OCI-LY7 (cell line): ENCODE measurements at regions not wholly inside any gene's neighbourhood (a gene's known extent, or its start where the extent isn't known, plus 50 kb on each side); places are given as distances from the start of the nearest gene placed in this dataset.

ENCODE experiments used
- BruUV-seq: library from RNA; stranded (reverse); fragments of 400-500 nt; replicated peaks from 2 replicates; lab custom pipeline; 2021; lab: Mats Ljungman, UMichigan
- CTCF ChIA-PET: fragments of 300-600 bp; sonication (Branson Sonifier 250); formaldehyde crosslinking; loops from one replicate; lab custom pipeline; 2022; ENCODE audit warnings: antibody characterized with exemption; ENCODE audit not compliant: unreplicated experiment; lab: Charles Lee
- POLR2A ChIA-PET: fragments of 300-600 bp; sonication (Branson Sonifier 250); formaldehyde crosslinking; loops from one replicate; lab custom pipeline; 2022; ENCODE audit warnings: antibody characterized with exemption; lab: Charles Lee
- DNase-seq: peaks from one replicate; pipeline ENCODE4 v3.0.0-alpha.2; 2015; ENCODE audit warnings: low spot score
- H2AFZ ChIP-seq: fragments of 200-600 bp; sonication (generic), shearing (Covaris generic); 2 replicates; pipeline ENCODE4 v1.6.1; 2014; ENCODE audit warnings: mild to moderate bottlenecking, antibody characterized with exemption, low read length, moderate library complexity
- H3K27ac ChIP-seq: fragments of 200-600 bp; sonication (generic); 2 replicates; pipeline ENCODE4 v1.5.1; 2014; ENCODE audit warnings: mixed run types, low read depth, mild to moderate bottlenecking, moderate library complexity, low read length, inconsistent platforms; ENCODE audit not compliant: poor library complexity, severe bottlenecking
- H3K36me3 ChIP-seq: fragments of 200-600 bp; sonication (generic); 2 replicates; pipeline ENCODE4 v1.6.1; 2014; ENCODE audit warnings: mild to moderate bottlenecking, antibody characterized with exemption, low read length, moderate library complexity, mixed read lengths; ENCODE audit not compliant: insufficient read depth
- H3K4me1 ChIP-seq: fragments of 200-600 bp; sonication (generic); 2 replicates; pipeline ENCODE4 v1.5.1; 2014; ENCODE audit warnings: mild to moderate bottlenecking, low read length; ENCODE audit not compliant: insufficient read depth, poor library complexity, severe bottlenecking
- H3K4me2 ChIP-seq: fragments of 200-600 bp; sonication (generic); 2 replicates; pipeline ENCODE4 v1.6.1; 2014; ENCODE audit warnings: mild to moderate bottlenecking, low read length
- H3K4me3 ChIP-seq: fragments of 200-600 bp; sonication (generic); 2 replicates; pipeline ENCODE4 v1.5.1; 2014; ENCODE audit warnings: mild to moderate bottlenecking, low read depth, low read length; ENCODE audit not compliant: poor library complexity, severe bottlenecking
- H3K79me2 ChIP-seq: fragments of 200-600 bp; sonication (generic); 2 replicates; pipeline ENCODE4 v1.6.1; 2016; ENCODE audit warnings: low read depth, mild to moderate bottlenecking, low read length, moderate library complexity, mixed read lengths; ENCODE audit not compliant: insufficient read depth
- H3K9me2 ChIP-seq: fragments of 200-600 bp; sonication (generic); 2 replicates; pipeline ENCODE4 v1.6.1; 2016; ENCODE audit warnings: mild to moderate bottlenecking, low read length, mixed read lengths; ENCODE audit not compliant: insufficient read depth
- H3K9me3 ChIP-seq: fragments of 200-600 bp; sonication (generic); 2 replicates; pipeline ENCODE4 v1.6.1; 2014; ENCODE audit warnings: mild to moderate bottlenecking, mixed run types, low read length, mixed read lengths
- H4K20me1 ChIP-seq: fragments of 200-600 bp; sonication (generic); 2 replicates; pipeline ENCODE4 v1.6.1; 2014; ENCODE audit warnings: mild to moderate bottlenecking, antibody characterized with exemption, low read length, moderate library complexity, mixed read lengths; ENCODE audit not compliant: insufficient read depth
- EZH2phosphoT487 ChIP-seq: fragments of 200-600 bp; sonication (generic); IDR thresholded peaks from 2 replicates; pipeline ENCODE4 v1.6.1; 2018; ENCODE audit warnings: low read depth, borderline replicate concordance, mild to moderate bottlenecking, mixed run types, antibody characterized with exemption, low read length, moderate library complexity, mixed read lengths
- intact Hi-C: fragments of 100-400 bp; cut with micrococcal nuclease; formaldehyde crosslinking; loops from one replicate; pipeline ENCODE4 v1.10.0; 2022; ENCODE audit not compliant: unreplicated experiment
- TF ChIP-seq, protein P1 (sequence below): fragments of 200-600 bp; sonication (generic); conservative IDR thresholded peaks from 2 replicates; pipeline ENCODE4 v1.5.1; 2014; ENCODE audit warnings: mild to moderate bottlenecking, antibody characterized with exemption, low read length, moderate library complexity, mixed read lengths

DNA sequence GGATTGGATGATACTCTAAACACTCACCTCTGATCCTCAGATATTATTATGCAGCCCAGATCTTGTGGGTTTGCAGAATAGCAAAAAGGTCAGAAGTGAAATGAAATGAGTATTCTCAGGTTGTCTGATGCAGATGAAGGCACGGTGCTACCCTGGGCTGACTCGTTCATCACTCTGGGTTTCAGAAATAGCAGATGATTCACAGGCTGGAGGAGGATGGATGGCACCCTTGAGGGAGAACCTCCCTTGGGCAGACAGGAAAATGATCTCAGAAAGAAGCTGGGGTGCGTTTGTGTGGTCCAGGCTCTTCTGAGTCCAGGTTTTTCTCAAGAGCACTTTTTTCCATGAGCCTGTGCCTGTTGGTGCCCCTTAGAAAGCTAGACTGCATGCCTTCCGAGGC, 515.8 kb upstream of the MKI67 start:
- ChIA-PET CTCF (no interaction called here), POLR2A (no interaction called here)
- Histone ChIP-seq H3K36me3 (no peaks in the 10 kb centered on the region), H3K9me3 (no peaks in the 10 kb centered on the region), H3K4me1 (no peaks in the 10 kb centered on the region), H2AFZ (no peak overlapping the region), H3K79me2 (no peaks in the 10 kb centered on the region), H3K4me2 (no peak overlapping the region), H3K9me2 (no peaks in the 10 kb centered on the region), H4K20me1 (no peaks in the 10 kb centered on the region), H3K27ac (no peak overlapping the region), H3K4me3 (no peak overlapping the region)
- TF ChIP-seq, protein P1, sequence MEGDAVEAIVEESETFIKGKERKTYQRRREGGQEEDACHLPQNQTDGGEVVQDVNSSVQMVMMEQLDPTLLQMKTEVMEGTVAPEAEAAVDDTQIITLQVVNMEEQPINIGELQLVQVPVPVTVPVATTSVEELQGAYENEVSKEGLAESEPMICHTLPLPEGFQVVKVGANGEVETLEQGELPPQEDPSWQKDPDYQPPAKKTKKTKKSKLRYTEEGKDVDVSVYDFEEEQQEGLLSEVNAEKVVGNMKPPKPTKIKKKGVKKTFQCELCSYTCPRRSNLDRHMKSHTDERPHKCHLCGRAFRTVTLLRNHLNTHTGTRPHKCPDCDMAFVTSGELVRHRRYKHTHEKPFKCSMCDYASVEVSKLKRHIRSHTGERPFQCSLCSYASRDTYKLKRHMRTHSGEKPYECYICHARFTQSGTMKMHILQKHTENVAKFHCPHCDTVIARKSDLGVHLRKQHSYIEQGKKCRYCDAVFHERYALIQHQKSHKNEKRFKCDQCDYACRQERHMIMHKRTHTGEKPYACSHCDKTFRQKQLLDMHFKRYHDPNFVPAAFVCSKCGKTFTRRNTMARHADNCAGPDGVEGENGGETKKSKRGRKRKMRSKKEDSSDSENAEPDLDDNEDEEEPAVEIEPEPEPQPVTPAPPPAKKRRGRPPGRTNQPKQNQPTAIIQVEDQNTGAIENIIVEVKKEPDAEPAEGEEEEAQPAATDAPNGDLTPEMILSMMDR = no peak
- TF ChIP-seq EZH2phosphoT487 = no peak
- intact Hi-C loops = no loop called here
- no TSS peak for BruUV-seq
- no peak for DNase-seq

- no TSS peak for BruUV-seq
- ChIA-PET CTCF (no interaction called here), POLR2A (no interaction called here)
- TF ChIP-seq EZH2phosphoT487 = no peak
- TF ChIP-seq, protein P1 = no peak
- Histone ChIP-seq H3K27ac (no peak overlapping the region), H3K4me2 (no peak overlapping the region), H3K79me2 (no peaks in the 10 kb centered on the region), H3K4me3 (no peak overlapping the region), H3K9me3 (no peaks in the 10 kb centered on the region), H2AFZ (no peak overlapping the region), H3K9me2 (no peaks in the 10 kb centered on the region), H3K4me1 (no peaks in the 10 kb centered on the region), H4K20me1 (no peaks in the 10 kb centered on the region), H3K36me3 (no peaks in the 10 kb centered on the region)
- intact Hi-C loops = no loop called here
- DNase-seq = no peak
These were observed 516.3 kb upstream of the MKI67 start for GRCh38 chr10:128642502-128642901.

- H3K36me3 ChIP-seq = no peaks in the 10 kb centered on the region
- CTCF ChIA-PET = no interaction called here
- TF ChIP-seq, protein P1 = no peak
- TF ChIP-seq EZH2phosphoT487 = no peak
- H2AFZ ChIP-seq = no peak overlapping the region
- BruUV-seq = no TSS peak
- H3K4me3 ChIP-seq = no peak overlapping the region
- H3K79me2 ChIP-seq = no peaks in the 10 kb centered on the region
- no peaks in the 10 kb centered on the region for H3K9me2 ChIP-seq
- H4K20me1 ChIP-seq = no peaks in the 10 kb centered on the region
- no peak for DNase-seq
- no peak overlapping the region for H3K4me2 ChIP-seq
- intact Hi-C loops = no loop called here
- no peak overlapping the region for H3K27ac ChIP-seq
- H3K4me1 ChIP-seq = no peaks in the 10 kb centered on the region
- POLR2A ChIA-PET = no interaction called here
- H3K9me3 ChIP-seq = no peaks in the 10 kb centered on the region
These were observed 517.4 kb upstream of the MKI67 start for GRCh38 chr10:128643658-128644057.
